Muscle layer of duodenum (tissue), 2 donors: ENCODE measurements at regions not wholly inside any gene's neighbourhood (a gene's known extent, or its start where the extent isn't known, plus 50 kb on each side); places are given as distances from the start of the nearest gene placed in this dataset.

Experiments
- H3K27ac ChIP-seq: one replicate; pipeline ENCODE4 v1.7.0; 2013; ENCODE audit warnings: mild to moderate bottlenecking, low read length
- H3K27me3 ChIP-seq: one replicate; pipeline ENCODE4 v1.7.0; 2013; ENCODE audit warnings: low read depth, mild to moderate bottlenecking, control low read depth, low read length
- H3K36me3 ChIP-seq, 2 donors: one replicate each; pipeline ENCODE4 v1.7.0; 2013; ENCODE audit warnings: low read length in 2 of 2, control low read depth in 1 of 2, mild to moderate bottlenecking in 1 of 2; ENCODE audit not compliant: insufficient read depth in 2 of 2, control insufficient read depth in 1 of 2
- H3K4me1 ChIP-seq, 2 donors: one replicate each; pipeline ENCODE4 v1.7.0; 2013; ENCODE audit warnings: low read length in 2 of 2, mild to moderate bottlenecking in 2 of 2, control low read depth in 1 of 2, moderate library complexity in 1 of 2; ENCODE audit not compliant: insufficient read depth in 2 of 2, control insufficient read depth in 1 of 2
- H3K4me3 ChIP-seq, 2 donors: one replicate each; pipeline ENCODE4 v1.7.0; 2013; ENCODE audit warnings: low read length in 2 of 2, low read depth in 1 of 2, mild to moderate bottlenecking in 1 of 2
- H3K9me3 ChIP-seq, 2 donors: one replicate each; pipeline ENCODE4 v1.7.0; 2013; ENCODE audit warnings: low read length in 2 of 2, control low read depth in 1 of 2, mild to moderate bottlenecking in 1 of 2; ENCODE audit not compliant: control insufficient read depth in 1 of 2
- donor health status: healthy.

DNA sequence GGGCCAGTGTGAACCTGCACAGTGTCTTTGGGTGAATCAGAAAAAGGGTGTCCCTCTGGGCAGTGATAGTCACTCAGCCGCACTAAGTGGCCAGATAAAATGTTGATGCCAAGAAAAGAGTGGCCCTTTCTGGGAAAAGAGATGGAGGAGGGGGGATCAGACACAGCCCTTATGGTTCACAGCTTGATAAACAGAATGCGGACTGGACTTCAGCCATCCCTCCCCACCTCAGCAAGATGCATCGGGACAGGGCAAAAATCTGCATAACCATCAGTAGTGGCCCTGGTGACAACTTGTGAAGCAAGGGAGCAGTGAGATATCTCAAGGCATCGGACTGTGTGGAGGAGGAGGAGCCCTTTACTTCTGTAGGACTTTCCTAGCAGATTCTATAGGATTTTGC is 353.8 kb upstream of the PLXNA2 start:
- H3K27me3 ChIP-seq: no peaks in the 10 kb centered on the region
- no peak overlapping the region for H3K4me3 ChIP-seq
- H3K36me3 ChIP-seq: no peaks in the 10 kb centered on the region
- no peaks in the 10 kb centered on the region for H3K9me3 ChIP-seq
- peaks cover 0 to 10% of the 10 kb centered on the region in 2 donors for H3K4me1 ChIP-seq
- H3K27ac ChIP-seq: no peak overlapping the region

- Histone ChIP-seq H3K4me1 (peaks cover 0 to 10% of the 10 kb centered on the region in 2 donors), H3K27me3 (no peaks in the 10 kb centered on the region), H3K36me3 (no peaks in the 10 kb centered on the region), H3K4me3 (no peak overlapping the region), H3K9me3 (no peaks in the 10 kb centered on the region), H3K27ac (no peak overlapping the region)
These were observed 354.9 kb upstream of the PLXNA2 start for GRCh38 chr1:208599063-208599462.

GRCh38 chr1:208600456-208601190 is 356.4 kb upstream of the PLXNA2 start:
- H3K36me3 ChIP-seq: no peaks in the 10 kb centered on the region
- no peaks in the 10 kb centered on the region for H3K9me3 ChIP-seq
- H3K27me3 ChIP-seq: no peaks in the 10 kb centered on the region
- peaks cover 0 to 10% of the 10 kb centered on the region in 2 donors for H3K4me1 ChIP-seq
- no peak overlapping the region for H3K27ac ChIP-seq
- no peak overlapping the region for H3K4me3 ChIP-seq

DNA sequence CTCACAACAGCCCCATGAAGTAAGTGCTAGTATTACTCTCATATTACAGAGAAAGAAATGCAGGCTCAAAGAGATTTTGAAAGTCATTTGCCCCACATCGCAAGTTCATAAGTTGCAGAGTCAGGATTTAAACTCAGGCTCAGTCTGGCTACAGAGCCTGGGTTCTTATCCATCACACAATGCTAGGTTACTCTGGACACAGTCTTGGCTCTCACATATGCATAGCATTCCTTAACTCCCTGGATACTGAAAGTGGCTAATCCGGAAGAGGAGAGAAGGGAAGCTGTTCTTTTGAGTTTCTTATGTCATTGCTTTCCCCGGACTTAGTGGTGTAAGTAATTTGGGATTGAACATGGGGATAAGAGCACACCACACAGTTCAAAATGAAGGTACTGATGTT is 357.4 kb upstream of the PLXNA2 start:
- Histone ChIP-seq H3K27ac (no peak overlapping the region), H3K4me3 (no peak overlapping the region), H3K4me1 (peaks cover 0 to 10% of the 10 kb centered on the region in 2 donors), H3K9me3 (no peaks in the 10 kb centered on the region), H3K27me3 (no peaks in the 10 kb centered on the region), H3K36me3 (no peaks in the 10 kb centered on the region)

GRCh38 chr1:208603721-208604120 is 359.5 kb upstream of the PLXNA2 start:
- H3K4me1 ChIP-seq: peaks cover 0 to 10% of the 10 kb centered on the region in 2 donors
- no peak overlapping the region for H3K27ac ChIP-seq
- H3K9me3 ChIP-seq: no peaks in the 10 kb centered on the region
- H3K36me3 ChIP-seq: no peaks in the 10 kb centered on the region
- no peak overlapping the region for H3K4me3 ChIP-seq
- no peaks in the 10 kb centered on the region for H3K27me3 ChIP-seq

DNA sequence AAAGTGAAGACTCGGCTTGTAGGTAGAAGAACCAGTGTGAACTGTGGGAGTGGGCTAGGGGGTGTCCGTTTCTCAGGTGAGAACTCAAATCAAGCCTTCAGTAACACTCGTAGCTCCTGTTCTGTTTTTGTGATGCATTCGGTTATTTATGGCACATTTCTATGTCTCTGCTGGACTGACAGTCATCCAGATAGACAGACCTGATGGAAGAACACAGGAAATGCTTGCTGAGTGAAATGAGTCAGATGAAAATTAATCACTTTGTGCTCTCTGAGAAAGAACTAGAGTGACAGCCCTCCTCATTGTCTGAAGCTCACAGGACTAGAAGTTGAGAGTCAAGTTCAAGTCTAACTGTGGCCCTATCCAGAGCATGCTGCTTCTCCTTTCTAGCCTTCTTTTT is 360.1 kb upstream of the PLXNA2 start:
- Histone ChIP-seq H3K36me3 (no peaks in the 10 kb centered on the region), H3K27me3 (no peaks in the 10 kb centered on the region), H3K27ac (no peak overlapping the region), H3K4me3 (no peak overlapping the region), H3K9me3 (no peaks in the 10 kb centered on the region), H3K4me1 (peaks cover 0 to 10% of the 10 kb centered on the region in 2 donors)

GRCh38 chr1:208606959-208607358 is 362.8 kb upstream of the PLXNA2 start:
- Histone ChIP-seq H3K4me1 (peaks cover 0 to 1% of the 10 kb centered on the region in 2 donors), H3K27me3 (no peaks in the 10 kb centered on the region), H3K36me3 (no peaks in the 10 kb centered on the region), H3K27ac (no peak overlapping the region), H3K4me3 (no peak overlapping the region), H3K9me3 (no peaks in the 10 kb centered on the region)

- Histone ChIP-seq H3K36me3 (no peaks in the 10 kb centered on the region), H3K4me3 (no peak overlapping the region), H3K4me1 (no peaks in the 10 kb centered on the region), H3K27me3 (no peaks in the 10 kb centered on the region), H3K27ac (no peak overlapping the region), H3K9me3 (no peaks in the 10 kb centered on the region)
These were observed 363.4 kb upstream of the PLXNA2 start for GRCh38 chr1:208607616-208608015.

DNA sequence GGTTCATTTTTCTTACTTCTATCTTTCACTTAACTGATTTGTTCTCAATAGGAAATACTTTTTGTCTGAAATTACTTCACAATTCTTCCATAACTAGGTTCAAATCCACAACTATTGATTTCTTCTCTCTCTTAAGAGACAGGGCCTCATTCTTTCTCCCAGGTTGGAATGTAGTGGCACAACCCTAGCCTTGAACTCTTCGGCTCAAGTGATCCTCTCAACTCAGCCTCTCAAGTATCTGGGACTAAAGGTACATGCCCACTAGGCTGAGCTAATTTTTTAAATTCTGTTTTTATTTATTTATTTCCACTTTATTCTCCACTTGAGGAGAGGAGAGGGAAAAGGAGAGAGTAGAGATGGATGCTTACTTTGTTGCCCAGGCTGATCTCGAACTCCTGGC is 370.4 kb upstream of the PLXNA2 start:
- no peak overlapping the region for H3K27ac ChIP-seq
- H3K4me3 ChIP-seq: no peak overlapping the region
- H3K27me3 ChIP-seq: no peaks in the 10 kb centered on the region
- no peaks in the 10 kb centered on the region for H3K36me3 ChIP-seq
- no peaks in the 10 kb centered on the region for H3K4me1 ChIP-seq
- H3K9me3 ChIP-seq: peaks cover 0 to 5% of the 10 kb centered on the region in 2 donors

GRCh38 chr1:208615371-208615770 is 371.2 kb upstream of the PLXNA2 start:
- Histone ChIP-seq H3K4me3 (no peak overlapping the region), H3K4me1 (no peaks in the 10 kb centered on the region), H3K9me3 (peaks cover 0 to 10% of the 10 kb centered on the region in 2 donors), H3K27me3 (no peaks in the 10 kb centered on the region), H3K36me3 (no peaks in the 10 kb centered on the region), H3K27ac (no peak overlapping the region)

DNA sequence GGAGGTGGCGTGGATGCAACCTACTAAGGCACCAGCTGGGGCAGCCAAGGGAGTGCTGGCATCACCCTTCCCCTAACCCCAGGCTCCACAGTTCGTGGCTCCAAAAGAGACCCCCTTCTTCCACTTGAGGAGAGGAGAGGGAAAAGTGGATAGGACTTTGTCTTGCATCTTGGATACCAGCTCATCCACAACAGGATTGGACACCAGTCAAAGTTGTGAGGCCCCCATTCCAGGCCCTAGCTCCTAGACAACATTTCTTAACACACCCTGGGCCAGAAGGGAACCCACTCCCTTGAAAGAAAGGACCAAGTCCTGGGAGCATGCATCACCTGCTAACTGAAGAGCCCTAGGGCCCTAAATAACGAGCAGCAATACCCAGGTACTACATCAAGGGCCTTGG is 372.6 kb upstream of the PLXNA2 start:
- Histone ChIP-seq H3K4me3 (no peak overlapping the region), H3K27me3 (no peaks in the 10 kb centered on the region)

More for the DNA sequence above, 372.6 kb upstream of the PLXNA2 start:
- H3K4me1 ChIP-seq: no peaks in the 10 kb centered on the region
- H3K36me3 ChIP-seq: no peaks in the 10 kb centered on the region
- peaks cover 0 to 20% of the 10 kb centered on the region in 2 donors for H3K9me3 ChIP-seq
- no peak overlapping the region for H3K27ac ChIP-seq
